DND-41 (cell line): ENCODE measurements at regions not wholly inside any gene's neighbourhood (a gene's known extent, or its start where the extent isn't known, plus 50 kb on each side); places are given as distances from the start of the nearest gene placed in this dataset.

ENCODE experiments used
- EZH2 ChIP-seq: IDR thresholded peaks from 3 replicates; pipeline ENCODE4 v1.6.1; 2012; ENCODE audit warnings: borderline replicate concordance, low read depth, mild to moderate bottlenecking, moderate library complexity, low read length, inconsistent platforms; ENCODE audit not compliant: severe bottlenecking
- TF ChIP-seq, protein P1 (sequence below): IDR thresholded peaks from 2 replicates; pipeline ENCODE4 v1.5.1; 2012; ENCODE audit warnings: borderline replicate concordance, low read length, moderate library complexity, mild to moderate bottlenecking; ENCODE audit not compliant: poor library complexity, severe bottlenecking; ENCODE audit errors: extremely low read depth

DNA sequence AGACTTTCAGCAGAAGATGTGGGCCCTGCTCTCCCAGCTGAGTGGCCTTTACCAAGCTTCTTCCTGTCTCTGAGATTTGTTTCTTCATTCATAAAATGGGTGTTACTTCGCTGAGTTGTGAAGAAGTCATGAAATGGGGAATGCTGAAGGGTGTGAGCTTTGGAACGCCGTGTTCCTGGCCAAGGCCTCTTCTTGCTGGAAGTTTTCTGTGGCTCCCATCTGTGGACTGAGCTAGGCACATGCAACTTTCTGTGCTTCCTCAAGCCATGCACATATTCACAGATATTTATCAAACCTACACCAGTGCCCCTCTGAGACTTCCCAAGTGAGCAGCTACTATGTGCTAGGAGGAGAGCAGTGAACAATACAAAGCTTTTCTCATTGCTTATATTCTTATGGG, 106.3 kb upstream of the JUN start:
- TF ChIP-seq, protein P1, sequence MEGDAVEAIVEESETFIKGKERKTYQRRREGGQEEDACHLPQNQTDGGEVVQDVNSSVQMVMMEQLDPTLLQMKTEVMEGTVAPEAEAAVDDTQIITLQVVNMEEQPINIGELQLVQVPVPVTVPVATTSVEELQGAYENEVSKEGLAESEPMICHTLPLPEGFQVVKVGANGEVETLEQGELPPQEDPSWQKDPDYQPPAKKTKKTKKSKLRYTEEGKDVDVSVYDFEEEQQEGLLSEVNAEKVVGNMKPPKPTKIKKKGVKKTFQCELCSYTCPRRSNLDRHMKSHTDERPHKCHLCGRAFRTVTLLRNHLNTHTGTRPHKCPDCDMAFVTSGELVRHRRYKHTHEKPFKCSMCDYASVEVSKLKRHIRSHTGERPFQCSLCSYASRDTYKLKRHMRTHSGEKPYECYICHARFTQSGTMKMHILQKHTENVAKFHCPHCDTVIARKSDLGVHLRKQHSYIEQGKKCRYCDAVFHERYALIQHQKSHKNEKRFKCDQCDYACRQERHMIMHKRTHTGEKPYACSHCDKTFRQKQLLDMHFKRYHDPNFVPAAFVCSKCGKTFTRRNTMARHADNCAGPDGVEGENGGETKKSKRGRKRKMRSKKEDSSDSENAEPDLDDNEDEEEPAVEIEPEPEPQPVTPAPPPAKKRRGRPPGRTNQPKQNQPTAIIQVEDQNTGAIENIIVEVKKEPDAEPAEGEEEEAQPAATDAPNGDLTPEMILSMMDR: no peak
- TF ChIP-seq EZH2: no peak
